Kidney glomerular epithelial cell (primary cell): ENCODE measurements at regions not wholly inside any gene's neighbourhood (a gene's known extent, or its start where the extent isn't known, plus 50 kb on each side); places are given as distances from the start of the nearest gene placed in this dataset.
"Not testable (repeated sequence)": the region's sequence is repeated elsewhere in the genome, so short reads cannot be mapped to it uniquely, and the experiment has no call there.

Source experiments
- DNase-seq: peaks from one replicate; lab custom pipeline; 2025; lab: John Stamatoyannopoulos, UW

- no peak for DNase-seq
These were observed 353.1 kb upstream of the IRX2 start for GRCh38 chr5:3104429-3105060.

- no peak for DNase-seq
These were observed 351.9 kb upstream of the IRX2 start for GRCh38 chr5:3103262-3103811.

DNA sequence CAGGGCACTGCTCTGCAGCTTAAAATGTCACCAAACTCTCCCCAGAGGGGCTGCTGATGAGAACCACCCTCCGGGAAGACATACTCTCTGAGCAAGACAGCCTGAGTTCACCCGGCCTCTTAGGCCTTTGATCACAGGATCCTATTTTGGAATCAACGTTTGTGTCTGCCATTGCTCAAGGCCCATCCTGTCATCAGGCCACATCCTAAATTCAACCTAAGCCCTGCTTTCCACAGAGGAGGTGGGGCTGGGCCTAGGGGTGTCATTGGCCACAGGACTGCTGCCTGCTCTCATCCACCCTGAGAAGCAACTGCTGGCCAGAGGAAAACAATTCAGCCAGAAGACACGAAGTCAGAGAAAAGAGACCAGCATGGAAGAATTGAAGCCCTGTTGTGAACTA lies 351.1 kb upstream of the IRX2 start:
- DNase-seq: no peak

DNA sequence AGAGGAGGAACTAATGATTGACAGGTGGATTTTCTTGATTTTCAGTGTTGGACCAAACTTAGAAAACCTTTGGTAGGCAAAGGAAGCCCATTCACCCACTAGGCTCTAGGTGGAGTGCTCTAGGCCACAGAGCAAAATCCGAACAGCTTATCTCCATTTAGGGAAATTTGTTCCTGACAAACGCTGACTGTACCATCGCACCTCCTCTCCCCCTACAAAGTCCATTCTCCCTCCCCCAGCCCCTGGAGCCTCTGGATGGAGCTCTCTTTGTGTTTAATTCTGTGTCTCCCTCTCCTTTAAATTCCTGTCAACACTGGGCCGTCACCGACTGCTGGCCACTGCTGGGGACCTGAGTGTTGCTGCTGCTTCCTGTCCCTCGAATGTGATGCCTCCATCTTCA lies 350.1 kb upstream of the IRX2 start:
- DNase-seq: no peak

- DNase-seq: no peak
These were observed 349.6 kb upstream of the IRX2 start for GRCh38 chr5:3100921-3101551.

- DNase-seq: no peak
These were observed 348.5 kb upstream of the IRX2 start for GRCh38 chr5:3099954-3100353.

DNA sequence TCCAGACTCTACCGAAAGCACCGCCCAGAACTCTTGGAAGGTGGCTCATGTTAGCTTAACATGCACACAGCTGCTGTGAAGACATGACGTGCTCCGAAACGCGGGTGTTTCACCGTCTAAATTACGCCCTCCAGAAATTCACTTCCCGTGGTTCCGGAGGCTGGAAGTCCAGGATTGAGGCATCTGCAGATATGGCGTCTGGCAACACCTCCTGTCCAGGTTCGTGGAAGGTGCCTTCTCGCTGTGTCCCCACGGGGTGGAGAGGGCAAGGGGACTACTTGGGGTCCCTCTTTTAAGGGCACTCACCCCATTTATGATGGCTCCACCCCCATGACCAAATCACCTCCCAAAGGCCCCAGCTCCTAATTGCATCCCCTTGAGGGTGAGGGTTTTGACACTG lies 348.0 kb upstream of the IRX2 start:
- no peak for DNase-seq

- no peak for DNase-seq
These were observed 347.3 kb upstream of the IRX2 start for GRCh38 chr5:3098821-3099220.

DNA sequence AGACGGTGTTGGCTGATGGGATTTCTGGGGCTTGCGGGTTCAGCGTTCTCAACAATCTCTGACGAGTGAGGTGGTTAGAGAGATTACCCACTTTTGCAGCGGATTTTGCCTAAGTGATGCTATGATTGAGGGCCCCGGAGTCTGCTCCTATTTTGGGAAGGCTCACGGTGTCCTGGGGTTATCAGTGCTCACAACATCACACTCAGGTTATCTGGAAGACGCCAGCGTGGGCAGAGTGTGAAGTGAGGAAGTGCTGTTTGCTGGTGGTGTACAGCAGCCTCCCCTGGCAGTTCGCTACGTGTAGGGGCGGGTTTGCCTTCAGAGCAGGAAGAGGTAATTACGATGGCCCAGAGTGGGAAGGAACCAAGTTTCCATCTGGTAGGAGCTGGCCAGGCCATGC lies 341.2 kb upstream of the IRX2 start:
- DNase-seq: no peak

DNA sequence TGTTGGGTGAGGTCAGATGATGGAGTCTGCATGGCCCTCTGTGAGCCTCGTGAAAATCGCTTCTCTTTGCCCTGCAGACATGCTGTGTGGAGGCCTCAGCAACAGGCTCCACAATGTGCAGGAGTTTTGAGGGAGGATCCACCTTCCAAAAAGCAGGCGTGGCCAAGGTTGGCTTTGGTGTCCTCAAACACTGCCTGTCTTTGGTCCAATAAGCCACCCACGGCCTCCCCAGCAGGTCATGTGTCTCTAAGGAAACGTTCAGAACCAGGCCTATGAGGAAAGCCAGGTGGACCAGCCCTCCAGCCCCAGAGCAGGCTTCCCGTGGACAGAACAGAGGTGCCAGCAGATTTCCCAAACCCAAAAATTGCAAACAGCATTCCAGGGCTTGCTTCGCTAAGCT lies 340.7 kb upstream of the IRX2 start:
- DNase-seq: no peak

GRCh38 chr5:3091040-3091774 lies 339.7 kb upstream of the IRX2 start:
- no peak for DNase-seq

DNA sequence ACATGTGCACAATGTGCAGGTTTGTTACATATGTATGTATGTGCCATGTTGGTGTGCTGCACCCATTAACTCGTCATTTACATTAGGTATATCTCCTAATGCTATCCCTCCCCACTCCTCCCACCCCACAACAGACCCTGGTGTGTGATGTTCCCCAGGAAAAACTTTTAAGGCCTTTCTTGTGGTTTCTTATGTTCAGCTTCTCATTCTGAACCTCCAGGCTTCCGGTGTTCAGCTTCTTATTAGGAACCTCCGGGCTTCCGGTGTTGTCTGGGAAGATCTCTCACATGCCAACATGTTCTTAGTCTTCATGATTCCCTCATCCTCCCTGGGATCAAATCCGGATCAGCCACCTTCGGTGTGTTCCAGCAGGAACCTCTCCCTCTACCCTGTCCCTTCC lies 338.8 kb upstream of the IRX2 start:
- not testable (repeated sequence) for DNase-seq

GRCh38 chr5:3080366-3080765 lies 328.9 kb upstream of the IRX2 start:
- no peak for DNase-seq

GRCh38 chr5:3077684-3078083 lies 326.2 kb upstream of the IRX2 start:
- DNase-seq: no peak

- no peak for DNase-seq
These were observed 323.8 kb upstream of the IRX2 start for GRCh38 chr5:3075309-3075708.

- no peak for DNase-seq
These were observed 316.9 kb upstream of the IRX2 start for GRCh38 chr5:3068401-3068800.

GRCh38 chr5:3060283-3060682 lies 308.8 kb upstream of the IRX2 start:
- no peak for DNase-seq

DNA sequence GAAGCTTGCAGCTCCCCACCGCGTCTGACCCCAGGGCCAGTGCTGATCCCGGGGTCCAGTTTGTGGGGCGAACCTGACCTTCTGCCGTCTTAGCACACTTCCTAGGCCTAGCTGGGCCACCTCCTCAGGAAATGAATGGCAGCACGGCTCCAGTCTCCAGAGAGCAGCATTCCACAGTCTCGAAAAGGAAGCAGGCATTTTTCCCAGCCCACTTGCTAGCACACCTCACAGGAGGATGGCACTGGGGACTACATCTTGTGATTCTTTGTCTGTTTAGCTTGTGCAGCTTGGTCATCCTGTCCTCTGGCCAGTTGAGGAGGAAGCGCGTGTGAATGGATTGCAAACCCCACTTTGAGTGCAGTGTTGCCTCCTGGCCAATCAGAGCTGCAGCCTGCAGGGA lies 308.0 kb upstream of the IRX2 start:
- no peak for DNase-seq

DNA sequence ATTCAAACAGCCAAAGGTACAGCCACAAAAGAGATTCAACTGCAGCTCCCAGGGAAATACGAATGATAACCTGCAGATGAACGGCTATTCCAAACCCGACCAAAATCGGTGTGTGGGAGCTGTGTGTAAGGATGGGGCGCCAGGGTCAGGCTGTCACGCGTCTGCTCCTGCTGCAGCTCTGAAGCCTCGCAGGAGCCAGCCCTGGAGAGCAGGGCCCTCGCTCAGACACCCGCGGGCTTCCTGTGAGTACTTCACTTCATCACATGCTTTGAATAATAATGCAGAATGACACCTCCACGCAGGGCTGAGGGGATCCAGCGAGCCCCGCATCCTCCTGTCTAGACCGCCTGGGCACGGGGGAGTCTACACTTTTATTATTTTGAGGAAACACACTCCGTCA lies 307.5 kb upstream of the IRX2 start:
- DNase-seq: no peak

DNA sequence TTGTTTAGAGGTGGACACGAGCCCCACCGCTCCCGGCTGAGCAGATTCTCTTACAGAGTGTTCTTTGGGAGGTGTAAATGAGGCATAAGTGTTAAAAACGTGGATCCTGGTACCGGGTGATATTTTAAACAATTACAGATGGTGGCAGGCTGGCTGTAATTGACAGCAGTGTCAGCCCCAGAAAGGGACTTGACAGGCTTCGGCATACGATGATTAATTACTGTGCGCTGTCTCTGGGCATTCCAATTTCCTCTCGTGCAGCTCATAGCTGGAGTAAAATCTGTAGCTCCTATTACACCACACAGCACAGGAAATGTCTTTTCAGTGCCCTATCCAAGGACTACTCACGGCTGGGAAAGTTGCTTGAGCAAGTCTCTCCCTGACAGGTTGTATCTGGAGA lies 305.4 kb upstream of the IRX2 start:
- DNase-seq: no peak

DNA sequence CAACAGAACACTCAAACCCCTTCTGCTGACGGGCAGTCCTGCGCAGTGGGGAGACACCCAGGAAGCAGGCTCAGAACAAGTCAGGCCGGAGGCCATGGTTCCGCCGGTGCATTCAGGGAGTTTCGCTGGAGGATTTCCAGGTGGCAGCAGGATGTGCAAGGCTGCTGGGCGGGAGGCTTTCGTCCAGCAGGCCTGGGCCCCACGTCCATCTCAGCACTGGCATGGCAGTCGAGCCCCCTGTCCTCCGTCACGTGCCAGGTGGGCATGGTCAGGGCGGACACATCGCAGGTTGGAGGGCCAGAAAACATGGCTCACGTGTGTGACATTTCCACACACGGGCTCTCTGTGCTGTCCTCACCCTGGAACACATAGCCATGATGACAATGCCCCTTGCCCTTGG lies 299.9 kb upstream of the IRX2 start:
- DNase-seq: no peak

DNA sequence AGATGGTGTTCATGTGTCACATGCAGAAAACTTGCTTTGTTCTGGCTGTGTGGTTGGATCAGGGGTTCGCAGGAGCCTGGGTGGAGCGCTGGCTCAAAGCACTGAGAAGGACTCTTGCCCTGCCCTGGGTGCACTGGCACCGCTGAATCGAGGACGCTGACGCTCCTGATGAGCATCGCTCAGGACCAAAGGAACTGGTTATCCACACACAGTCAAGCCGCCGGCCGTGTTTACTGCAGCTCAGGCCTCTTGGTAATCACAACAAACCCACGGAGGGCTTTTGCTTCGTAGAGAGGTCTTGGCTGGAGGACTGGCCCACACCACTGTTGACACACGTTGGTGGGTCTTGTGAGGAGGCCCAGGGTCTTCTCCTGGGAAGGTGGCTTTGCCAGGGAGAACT lies 299.4 kb upstream of the IRX2 start:
- DNase-seq: no peak

DNA sequence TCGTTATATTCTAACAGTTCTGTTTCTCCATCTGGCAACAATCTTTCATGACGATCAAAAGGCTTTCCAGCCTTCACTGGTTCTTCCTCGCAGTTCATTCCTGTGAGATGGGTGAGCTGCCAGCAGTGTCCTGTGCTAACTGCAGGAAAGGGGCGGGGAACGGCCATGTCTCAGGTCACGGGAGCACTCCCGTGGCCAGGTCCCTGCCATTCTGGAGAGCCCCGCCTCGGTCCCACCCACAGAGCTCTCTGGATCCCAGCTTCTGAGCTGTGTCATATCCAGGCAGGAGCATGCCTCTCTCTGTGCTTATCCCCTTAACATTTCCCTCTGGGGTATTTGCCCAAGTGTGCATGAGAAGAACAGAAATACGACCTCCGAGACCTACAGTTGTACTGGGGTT lies 297.8 kb upstream of the IRX2 start:
- no peak for DNase-seq
